Thyroid gland (tissue), 4 donors: ENCODE measurements at regions not wholly inside any gene's neighbourhood (a gene's known extent, or its start where the extent isn't known, plus 50 kb on each side); places are given as distances from the start of the nearest gene placed in this dataset.
A peak's percentile ranks its signal among the peaks of the same experiment; 100 is the strongest.

ENCODE experiments used
- CTCF ChIP-seq, 6 experiments: fragments of 200-600 bp in 3 of 6; fragments of 450-650 bp in 3 of 6; sonication (generic) in 3 of 6; IDR thresholded peaks; one replicate each; pipeline ENCODE4 v1.5.1; 2016 to 2019; ENCODE audit warnings: antibody characterized with exemption in 6 of 6, mild to moderate bottlenecking in 2 of 6, inconsistent platforms in 1 of 6, moderate library complexity in 1 of 6
- POLR2A ChIP-seq, 2 donors: fragments of 450-650 bp; IDR thresholded peaks; one replicate each; pipeline ENCODE4 v1.6.1; 2017; ENCODE audit warnings: antibody characterized with exemption in 2 of 2, mild to moderate bottlenecking in 2 of 2, moderate library complexity in 1 of 2

DNA sequence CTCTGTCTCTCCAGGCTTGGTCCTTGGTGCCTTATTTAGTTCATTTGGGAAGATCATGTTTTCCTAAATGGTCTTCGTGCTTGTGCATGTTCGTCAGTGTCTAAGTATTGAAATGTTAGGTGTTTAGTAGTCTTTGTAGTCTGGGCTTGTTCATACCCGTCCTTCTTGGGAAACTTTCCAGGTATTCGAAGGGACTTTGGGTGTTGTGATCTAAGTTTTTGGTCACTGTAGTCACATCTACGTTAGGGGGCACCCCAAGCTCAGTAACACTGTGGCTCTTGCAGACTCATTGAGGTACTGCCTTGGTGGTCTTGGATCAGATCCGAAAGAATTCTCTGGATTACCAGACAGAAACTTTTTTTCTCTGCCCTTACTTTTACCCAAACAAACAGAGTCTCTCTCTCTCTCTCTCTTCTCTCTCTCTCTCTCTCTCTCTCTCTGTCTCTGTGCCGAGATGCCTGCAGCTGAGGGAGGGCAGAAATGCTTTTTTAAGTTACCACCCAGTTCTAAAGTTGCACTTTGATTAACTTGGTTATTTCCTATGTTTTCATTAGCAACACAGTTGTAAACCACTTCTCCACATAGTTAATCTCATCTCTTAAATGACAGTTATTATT is 67.6 kb upstream of the SLC7A3 start:
- TF ChIP-seq CTCF (IDR thresholded peaks at IDR 0.05) (peak in 3 of 6 experiments; percentile 37 to 55 (median 52)), POLR2A (IDR thresholded peaks at IDR 0.05) (no peak)
